Esophagus squamous epithelium (tissue), 5 donors: ENCODE measurements at regions not wholly inside any gene's neighbourhood (a gene's known extent, or its start where the extent isn't known, plus 50 kb on each side); places are given as distances from the start of the nearest gene placed in this dataset.

ENCODE experiments used
- DNase-seq: peaks from one replicate; lab custom pipeline; 2025; lab: John Stamatoyannopoulos, UW
- H3K27ac ChIP-seq, 4 donors: fragments of 200-600 bp; sonication (generic); one replicate each; pipeline ENCODE4 v1.5.1; 2016 to 2019; ENCODE audit warnings: mild to moderate bottlenecking in 1 of 4
- H3K27me3 ChIP-seq, 4 donors: fragments of 200-600 bp; sonication (generic); 1 replicate in 3 of 4; 2 replicates in 1 of 4; pipeline versions ENCODE4 v1.5.1 to v1.6.0; 2017 to 2021; ENCODE audit warnings: antibody characterized with exemption in 1 of 4
- H3K36me3 ChIP-seq, 3 donors: fragments of 200-600 bp; sonication (generic); one replicate each; pipeline ENCODE4 v1.5.1; 2016 to 2019
- H3K4me1 ChIP-seq, 3 donors: fragments of 200-600 bp; sonication (generic); one replicate each; pipeline ENCODE4 v1.5.1; 2017 to 2019
- H3K4me3 ChIP-seq, 4 donors: fragments of 200-600 bp; sonication (generic); 1 replicate in 3 of 4; 2 replicates in 1 of 4; pipeline ENCODE4 v1.5.1; 2016 to 2019; ENCODE audit warnings: mild to moderate bottlenecking in 2 of 4, moderate library complexity in 1 of 4
- H3K9me3 ChIP-seq, 3 donors: fragments of 200-600 bp; sonication (generic); one replicate each; pipeline ENCODE4 v1.5.1; 2016 to 2019
- POLR2A ChIP-seq, 4 donors: fragments of 450-650 bp; IDR thresholded peaks; one replicate each; pipeline ENCODE4 v1.6.1; 2017; ENCODE audit warnings: antibody characterized with exemption in 4 of 4, mild to moderate bottlenecking in 4 of 4, moderate library complexity in 3 of 4
- WGBS, 2 donors: methylation state at CpG; one replicate each; pipeline ENCODE4 v1.1.5; 2018; 5-methylcytosine and 5-hydroxymethylcytosine counted together
- intact Hi-C: fragments of 100-400 bp; cut with DNase I; formaldehyde crosslinking; loops from one replicate; pipeline ENCODE4 v1.15.0; 2022
- TF ChIP-seq, protein P1 (sequence below), 6 experiments: fragments of 450-650 bp in 4 of 6; fragments of 200-600 bp in 2 of 6; sonication (generic) in 2 of 6; IDR thresholded peaks; one replicate each; pipeline ENCODE4 v1.5.1; 2016 to 2019; ENCODE audit warnings: antibody characterized with exemption in 6 of 6, mild to moderate bottlenecking in 4 of 6, moderate library complexity in 4 of 6
- donor health status: DM: yes; HTN: yes; CAD: no.

GRCh38 chr2:12436935-12437561, 279.7 kb upstream of the TRIB2 start:
- no peaks in the 10 kb centered on the region for H3K36me3 ChIP-seq
- WGBS, 2 donors = 44 to 48% methylated on average over 5 of the region's 5 CpGs
- H3K4me1 ChIP-seq = peaks cover 0 to 19% (median 0%) of the 10 kb centered on the region in 3 donors
- no peak overlapping the region for H3K4me3 ChIP-seq
- intact Hi-C loops = no loop called here
- no peak overlapping the region for H3K27ac ChIP-seq
- H3K27me3 ChIP-seq = no peaks in the 10 kb centered on the region
- TF ChIP-seq, protein P1, sequence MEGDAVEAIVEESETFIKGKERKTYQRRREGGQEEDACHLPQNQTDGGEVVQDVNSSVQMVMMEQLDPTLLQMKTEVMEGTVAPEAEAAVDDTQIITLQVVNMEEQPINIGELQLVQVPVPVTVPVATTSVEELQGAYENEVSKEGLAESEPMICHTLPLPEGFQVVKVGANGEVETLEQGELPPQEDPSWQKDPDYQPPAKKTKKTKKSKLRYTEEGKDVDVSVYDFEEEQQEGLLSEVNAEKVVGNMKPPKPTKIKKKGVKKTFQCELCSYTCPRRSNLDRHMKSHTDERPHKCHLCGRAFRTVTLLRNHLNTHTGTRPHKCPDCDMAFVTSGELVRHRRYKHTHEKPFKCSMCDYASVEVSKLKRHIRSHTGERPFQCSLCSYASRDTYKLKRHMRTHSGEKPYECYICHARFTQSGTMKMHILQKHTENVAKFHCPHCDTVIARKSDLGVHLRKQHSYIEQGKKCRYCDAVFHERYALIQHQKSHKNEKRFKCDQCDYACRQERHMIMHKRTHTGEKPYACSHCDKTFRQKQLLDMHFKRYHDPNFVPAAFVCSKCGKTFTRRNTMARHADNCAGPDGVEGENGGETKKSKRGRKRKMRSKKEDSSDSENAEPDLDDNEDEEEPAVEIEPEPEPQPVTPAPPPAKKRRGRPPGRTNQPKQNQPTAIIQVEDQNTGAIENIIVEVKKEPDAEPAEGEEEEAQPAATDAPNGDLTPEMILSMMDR (IDR thresholded peaks at IDR 0.05) = no peak
- TF ChIP-seq POLR2A (IDR thresholded peaks at IDR 0.05) = no peak
- no peaks in the 10 kb centered on the region for H3K9me3 ChIP-seq
- no peak for DNase-seq

DNA sequence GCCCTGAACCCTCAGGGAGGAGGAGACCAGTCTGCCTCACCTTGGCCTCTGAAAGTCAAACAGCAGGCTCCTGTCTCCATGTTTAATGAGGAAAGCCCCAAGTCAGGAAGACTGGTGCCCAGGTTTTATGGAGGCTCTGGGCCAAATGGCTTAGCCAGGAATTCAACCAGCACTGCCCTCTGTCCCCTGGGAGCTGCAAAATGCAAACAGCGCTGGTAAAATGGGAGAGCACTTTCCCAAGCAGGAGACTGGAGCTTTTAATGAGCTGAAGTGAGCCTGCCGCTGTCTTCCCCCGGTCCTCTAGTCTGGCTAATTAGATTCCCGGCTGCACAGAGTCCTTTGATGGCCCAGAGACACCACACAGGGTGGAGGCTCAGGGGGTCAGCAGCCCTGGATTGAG, 276.0 kb upstream of the TRIB2 start:
- H3K4me1 ChIP-seq = peaks cover 0 to 14% (median 0%) of the 10 kb centered on the region in 3 donors
- no peaks in the 10 kb centered on the region for H3K27me3 ChIP-seq
- no peak for TF ChIP-seq POLR2A (IDR thresholded peaks at IDR 0.05)
- TF ChIP-seq, protein P1 (IDR thresholded peaks at IDR 0.05) = no peak
- no peak overlapping the region for H3K4me3 ChIP-seq
- DNase-seq = no peak
- intact Hi-C loops = no loop called here
- no peaks in the 10 kb centered on the region for H3K9me3 ChIP-seq
- H3K27ac ChIP-seq = no peak overlapping the region
- no peaks in the 10 kb centered on the region for H3K36me3 ChIP-seq
- 57 to 79% methylated on average over 3 to 4 of the region's 4 CpGs for WGBS, 2 donors

DNA sequence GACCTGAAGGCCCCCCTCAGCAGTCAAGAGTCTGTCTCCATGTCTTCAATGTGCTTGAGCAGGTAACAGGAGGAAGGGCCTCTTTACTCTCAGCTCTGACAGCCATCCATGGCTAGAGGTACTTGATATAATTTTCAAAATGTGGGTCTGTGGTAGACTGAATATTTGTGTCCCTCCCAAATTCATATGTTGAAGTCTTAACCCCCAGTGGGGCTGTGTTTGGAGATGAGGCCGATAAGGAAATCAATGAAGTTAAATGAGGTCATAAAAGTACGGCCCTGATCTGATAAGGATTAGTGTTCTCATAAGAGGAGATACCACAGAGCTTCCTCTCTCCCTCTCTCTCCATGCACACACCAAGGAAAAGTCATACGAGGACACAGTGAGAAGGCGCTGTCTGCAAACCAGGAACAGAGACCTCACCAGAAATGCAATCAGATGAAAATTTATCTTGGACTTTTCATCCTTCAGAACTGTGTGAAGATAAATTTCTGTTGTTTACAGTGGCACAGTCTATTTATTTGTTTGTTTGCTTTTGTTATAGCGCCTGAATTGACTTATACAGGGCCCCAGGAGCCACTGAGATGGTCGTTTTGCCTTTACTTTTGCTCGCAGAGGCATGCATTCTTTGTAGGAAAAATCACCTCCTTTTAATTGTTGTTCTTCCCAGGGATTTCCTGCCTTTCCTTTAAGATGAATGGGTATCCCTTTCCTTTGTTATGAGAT, 274.8 kb upstream of the TRIB2 start:
- Histone ChIP-seq H3K9me3 (no peaks in the 10 kb centered on the region), H3K27ac (no peak overlapping the region), H3K27me3 (no peaks in the 10 kb centered on the region), H3K4me1 (peaks cover 0 to 9% (median 0%) of the 10 kb centered on the region in 3 donors), H3K4me3 (no peak overlapping the region), H3K36me3 (no peaks in the 10 kb centered on the region)
- intact Hi-C loops = no loop called here
- TF ChIP-seq, protein P1 (IDR thresholded peaks at IDR 0.05) = no peak
- TF ChIP-seq POLR2A (IDR thresholded peaks at IDR 0.05) = no peak
- 75 to 83% methylated on average over 7 of the region's 7 CpGs for WGBS, 2 donors
- DNase-seq = no peak

GRCh38 chr2:12442476-12442847, 274.3 kb upstream of the TRIB2 start:
- H3K9me3 ChIP-seq = no peaks in the 10 kb centered on the region
- no peak for DNase-seq
- 46 to 62% methylated on average over 2 of the region's 2 CpGs for WGBS, 2 donors
- no peak overlapping the region for H3K4me3 ChIP-seq
- H3K36me3 ChIP-seq = no peaks in the 10 kb centered on the region
- H3K27me3 ChIP-seq = no peaks in the 10 kb centered on the region
- H3K27ac ChIP-seq = no peak overlapping the region
- H3K4me1 ChIP-seq = peaks cover 0 to 9% (median 0%) of the 10 kb centered on the region in 3 donors
- TF ChIP-seq, protein P1 (IDR thresholded peaks at IDR 0.05) = no peak
- no peak for TF ChIP-seq POLR2A (IDR thresholded peaks at IDR 0.05)
- intact Hi-C loops = no loop called here

DNA sequence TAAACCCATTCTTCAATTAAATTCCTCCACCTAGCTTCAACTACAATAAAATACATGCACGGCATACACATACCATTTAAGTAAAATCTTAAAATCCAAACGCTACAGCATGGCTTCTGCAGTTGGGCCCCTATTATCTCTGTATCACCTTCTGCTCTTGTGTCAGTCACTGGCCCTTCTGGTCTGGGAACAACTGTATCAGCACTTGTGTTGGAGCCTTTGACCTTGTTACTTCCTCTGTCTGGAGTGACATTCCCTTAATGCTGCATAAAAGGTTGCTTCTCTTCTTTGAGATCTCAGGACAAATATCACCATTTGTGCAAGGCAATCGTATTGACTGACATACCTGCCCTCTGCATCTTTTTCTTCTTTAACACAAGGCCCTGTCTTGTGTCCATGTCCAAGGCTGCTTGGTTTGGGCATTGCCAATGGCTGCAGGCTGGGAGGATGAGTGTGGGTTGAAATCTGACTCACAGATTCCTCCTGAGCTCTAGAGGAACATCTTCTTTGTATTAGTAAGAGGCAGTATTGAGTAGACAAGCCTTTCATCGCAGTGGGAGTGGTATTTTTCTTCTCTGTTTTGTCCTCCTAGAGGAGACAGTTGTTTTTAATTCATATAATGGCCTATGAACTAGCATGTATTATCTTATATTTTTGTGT, 267.8 kb upstream of the TRIB2 start:
- no peak overlapping the region for H3K27ac ChIP-seq
- 86 to 88% methylated on average over 4 of the region's 4 CpGs for WGBS, 2 donors
- H3K4me1 ChIP-seq = peaks cover 0 to 12% (median 3%) of the 10 kb centered on the region in 3 donors
- no peak overlapping the region for H3K4me3 ChIP-seq
- DNase-seq = no peak
- TF ChIP-seq POLR2A (IDR thresholded peaks at IDR 0.05) = no peak
- no peaks in the 10 kb centered on the region for H3K27me3 ChIP-seq
- no peaks in the 10 kb centered on the region for H3K36me3 ChIP-seq
- intact Hi-C loops = no loop called here
- H3K9me3 ChIP-seq = no peaks in the 10 kb centered on the region
